ENCODE measurements at regions not wholly inside any gene's neighbourhood (a gene's known extent, or its start where the extent isn't known, plus 50 kb on each side); places are given as distances from the start of the nearest gene placed in this dataset.

DNA sequence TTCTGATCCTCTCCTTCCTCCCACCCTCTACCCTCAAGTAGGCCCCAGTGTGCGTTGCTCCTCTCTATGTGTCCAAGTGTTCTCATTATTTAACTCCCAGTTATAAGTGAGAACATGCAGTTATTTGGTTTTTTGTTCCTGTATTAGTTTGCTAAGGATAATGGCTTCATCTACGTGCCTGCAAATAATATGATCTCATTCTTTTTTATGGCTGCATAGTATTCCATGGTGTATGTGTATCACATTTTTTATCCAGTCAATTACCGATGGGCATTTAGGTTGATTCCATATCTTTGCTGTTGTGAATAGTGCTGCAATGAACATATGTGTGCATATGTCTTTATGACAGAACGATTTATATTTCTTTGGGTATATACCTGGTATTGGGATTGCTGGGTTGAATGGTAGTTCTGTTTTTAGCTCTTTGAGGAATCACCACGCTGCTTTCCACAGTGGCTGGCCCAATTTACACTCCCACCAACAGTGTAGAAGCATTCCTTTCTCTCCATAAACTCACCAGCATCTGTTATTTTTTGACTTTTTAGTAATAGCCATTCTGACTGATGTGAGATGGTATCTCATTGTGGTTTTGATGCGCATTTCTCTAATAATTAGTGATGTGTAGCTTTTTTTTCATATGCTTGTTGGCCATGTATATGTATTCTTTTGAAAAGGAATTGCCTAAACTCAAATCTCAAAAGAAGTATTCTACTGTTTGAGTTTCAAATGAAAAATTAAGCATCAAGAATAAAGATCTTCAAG, 116.9 kb downstream of the ETS2 start:
- no peak for DNase-seq

DNA sequence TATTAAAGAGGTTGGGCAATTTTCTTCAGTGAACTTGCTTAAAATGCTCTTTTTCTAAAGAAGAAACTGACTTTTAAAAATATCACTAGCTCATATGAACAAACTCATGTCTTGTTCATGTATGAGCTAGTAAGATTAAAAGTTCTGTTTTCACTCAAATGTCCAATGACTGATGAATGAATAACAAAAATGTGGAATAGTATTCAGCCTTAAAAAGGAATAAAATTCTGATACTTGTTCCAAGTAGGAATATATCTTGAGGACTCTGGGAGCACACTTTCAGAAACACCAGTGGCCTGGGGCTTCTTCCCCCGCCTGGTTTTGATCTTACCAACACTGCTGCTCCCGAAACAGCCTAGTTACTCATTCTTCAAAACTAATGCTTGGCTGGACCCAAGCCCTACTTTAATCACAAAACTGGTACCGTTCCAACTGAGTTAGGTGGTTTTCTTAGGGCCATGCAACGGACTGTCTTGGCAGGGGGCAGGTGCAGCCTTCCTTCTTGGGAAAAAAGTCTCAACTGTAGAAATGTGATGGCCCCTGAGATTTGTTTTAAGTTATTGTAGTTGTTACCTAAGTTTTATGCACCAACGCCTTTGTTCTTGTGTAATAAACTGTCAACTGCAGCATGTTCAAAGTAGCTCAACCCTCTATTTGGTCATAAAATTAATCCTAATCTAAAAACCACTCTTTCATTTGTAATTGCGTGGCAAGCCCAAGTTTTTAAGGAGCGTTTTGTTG, 116.0 kb downstream of the ETS2 start:
- DNase-seq: no peak

DNA sequence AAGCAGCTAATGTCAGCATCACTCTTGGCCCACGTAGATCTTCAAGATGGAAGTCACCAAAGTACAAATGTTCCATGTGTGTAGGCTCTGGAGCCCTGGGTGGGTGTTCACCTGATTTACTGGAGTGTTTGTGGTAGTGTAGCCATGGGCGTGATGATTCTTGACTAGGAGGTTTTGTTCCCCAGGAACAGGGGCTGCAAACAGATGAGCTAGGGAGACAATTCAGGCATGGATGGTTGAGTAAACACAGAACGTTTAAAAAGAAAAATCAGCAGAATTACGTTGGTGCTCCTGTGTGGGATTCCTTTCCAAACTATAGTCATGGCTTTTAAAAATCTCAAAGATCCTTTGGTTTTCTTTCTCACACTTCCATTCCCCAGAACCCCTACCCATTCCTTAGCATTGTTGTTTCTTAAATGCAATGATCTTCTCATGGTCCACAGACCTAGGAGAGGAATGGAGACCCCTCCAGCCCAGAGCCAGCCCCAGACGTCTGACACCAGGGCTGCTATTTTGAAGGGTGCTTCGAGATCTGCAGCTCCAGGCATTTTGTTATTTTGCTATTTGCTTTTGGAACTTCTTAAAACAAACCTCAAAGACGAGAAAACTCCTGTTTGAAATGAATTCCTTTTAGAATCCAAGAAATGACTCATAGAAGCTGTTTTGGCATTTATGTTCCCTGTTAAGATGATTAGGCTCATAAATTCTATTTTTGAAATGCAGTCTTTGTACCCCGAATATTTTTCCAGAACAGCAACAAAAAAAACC, 115.1 kb downstream of the ETS2 start:
- no peak for DNase-seq

DNA sequence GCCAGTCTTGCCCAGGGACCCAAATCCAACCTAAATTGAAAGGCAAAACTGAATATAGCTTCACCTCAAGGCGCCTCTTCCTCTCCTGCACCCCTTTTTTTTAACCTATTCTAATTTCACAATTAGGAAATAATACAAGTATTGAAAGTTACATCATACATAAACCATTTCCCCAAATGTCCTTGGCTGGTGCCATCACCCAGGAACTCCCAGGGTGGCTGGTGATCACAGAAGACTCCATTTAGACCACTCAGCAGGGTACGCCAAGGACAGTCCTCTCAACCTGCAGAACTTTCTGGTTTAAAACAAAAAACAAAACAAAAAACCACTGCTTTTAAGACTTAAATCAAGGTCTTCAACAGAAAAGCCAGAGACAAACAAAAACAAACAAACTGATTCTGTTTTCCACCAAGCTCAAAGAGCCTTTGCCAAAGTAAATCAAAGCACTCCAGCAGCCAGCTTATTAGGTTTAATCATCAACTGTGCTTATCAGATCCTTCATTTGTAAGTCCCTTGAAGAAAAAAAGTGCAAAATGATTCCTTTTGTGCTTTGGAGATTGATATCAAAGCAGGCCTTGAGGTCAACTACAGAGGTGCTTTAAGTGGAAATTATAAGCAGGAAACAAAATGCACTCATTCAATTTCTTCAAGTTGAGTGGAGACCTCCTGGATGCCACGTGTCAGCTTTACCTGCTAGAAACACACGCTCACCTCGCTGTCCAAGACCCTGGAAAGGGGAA, 113.0 kb downstream of the ETS2 start:
- no peak for DNase-seq

DNA sequence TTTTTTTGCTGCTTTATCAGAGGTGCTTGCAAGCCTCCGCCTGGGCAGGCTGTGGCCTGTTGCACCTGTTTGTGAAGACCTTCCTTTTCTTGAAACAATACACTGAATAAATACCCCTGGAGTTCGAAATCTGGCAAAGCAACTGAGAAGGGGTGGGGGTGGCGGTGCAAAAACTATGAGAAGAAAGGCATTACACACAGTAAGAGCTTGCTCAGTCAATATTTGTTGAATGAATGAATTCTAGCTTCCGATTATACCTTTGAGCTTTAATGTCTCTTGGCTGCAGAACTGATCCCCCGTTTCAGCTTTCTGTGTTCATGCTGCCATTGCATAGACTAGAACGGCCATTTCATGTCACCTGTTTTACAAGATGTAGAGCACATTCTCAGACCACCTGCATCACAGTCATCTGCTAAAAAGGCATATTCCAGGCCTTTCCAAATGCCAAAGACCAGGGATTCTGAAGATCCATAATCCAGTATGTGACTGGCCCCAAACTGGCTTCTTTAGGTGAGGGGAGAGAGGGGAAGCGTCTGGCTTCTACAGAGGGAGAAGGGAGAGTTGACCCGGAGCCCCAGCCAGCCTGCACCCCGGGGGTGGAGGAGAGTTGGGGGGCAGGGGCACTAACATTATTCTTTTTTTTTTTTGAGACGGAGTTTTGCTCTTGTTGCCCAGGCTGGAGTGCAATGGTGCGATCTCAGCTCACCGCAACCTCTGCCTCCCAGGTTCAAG, 111.5 kb downstream of the ETS2 start:
- DNase-seq: no peak

DNA sequence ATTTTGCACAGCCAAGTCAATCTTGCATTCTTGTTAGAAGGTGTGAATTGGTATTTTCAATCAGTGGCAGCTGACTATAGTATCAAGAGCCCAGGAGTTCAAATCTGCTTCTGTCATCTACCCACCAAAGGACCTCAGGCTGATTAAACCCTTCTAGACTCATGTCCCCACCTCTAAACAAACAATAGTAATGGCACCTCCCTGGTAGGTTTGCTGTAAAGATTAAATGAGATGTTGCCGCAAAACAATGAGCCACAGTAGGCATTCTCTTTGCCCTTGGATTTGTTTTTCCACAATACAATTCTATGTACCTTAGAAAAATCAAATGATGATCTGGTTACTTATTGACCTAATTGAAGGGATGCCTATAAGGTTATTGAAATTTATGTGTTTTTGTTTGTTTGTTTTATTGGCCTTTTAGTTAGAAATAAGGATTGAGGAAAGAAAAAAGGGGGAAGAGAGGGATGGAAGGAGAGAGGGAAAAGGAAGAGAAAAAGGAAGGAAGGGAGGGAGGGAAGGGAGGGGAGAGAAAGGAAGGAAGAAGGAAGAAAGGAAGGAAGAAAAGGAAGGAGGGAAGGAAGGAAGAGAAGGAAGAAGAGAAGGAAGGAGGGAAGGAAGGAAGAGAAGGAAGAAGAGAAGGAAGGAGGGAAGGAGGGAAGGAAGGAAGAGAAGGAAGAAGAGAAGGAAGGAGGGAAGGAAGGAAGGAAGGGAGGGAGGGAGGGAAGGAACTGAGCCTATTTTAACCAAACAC, 110.7 kb downstream of the ETS2 start:
- DNase-seq: no peak

DNA sequence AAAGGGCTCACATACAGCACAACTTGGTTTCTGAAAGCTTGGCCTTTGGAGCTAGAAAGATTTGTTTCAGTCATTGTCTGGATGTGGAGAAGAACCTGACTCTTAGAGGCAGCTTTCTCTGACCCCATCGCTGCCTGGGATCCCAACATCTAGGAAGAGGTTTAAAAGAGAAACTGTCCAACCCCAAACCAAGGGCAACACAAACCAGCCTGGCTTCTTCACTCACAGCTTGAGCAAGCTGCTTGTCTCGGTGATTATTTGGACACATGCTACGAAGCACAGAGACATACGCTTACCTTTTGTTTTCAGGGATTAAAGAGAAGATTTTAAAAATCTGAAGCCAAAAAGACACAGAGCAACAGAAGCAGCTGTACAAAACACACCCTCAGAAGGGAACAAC, 109.8 kb downstream of the ETS2 start:
- no peak for DNase-seq

DNA sequence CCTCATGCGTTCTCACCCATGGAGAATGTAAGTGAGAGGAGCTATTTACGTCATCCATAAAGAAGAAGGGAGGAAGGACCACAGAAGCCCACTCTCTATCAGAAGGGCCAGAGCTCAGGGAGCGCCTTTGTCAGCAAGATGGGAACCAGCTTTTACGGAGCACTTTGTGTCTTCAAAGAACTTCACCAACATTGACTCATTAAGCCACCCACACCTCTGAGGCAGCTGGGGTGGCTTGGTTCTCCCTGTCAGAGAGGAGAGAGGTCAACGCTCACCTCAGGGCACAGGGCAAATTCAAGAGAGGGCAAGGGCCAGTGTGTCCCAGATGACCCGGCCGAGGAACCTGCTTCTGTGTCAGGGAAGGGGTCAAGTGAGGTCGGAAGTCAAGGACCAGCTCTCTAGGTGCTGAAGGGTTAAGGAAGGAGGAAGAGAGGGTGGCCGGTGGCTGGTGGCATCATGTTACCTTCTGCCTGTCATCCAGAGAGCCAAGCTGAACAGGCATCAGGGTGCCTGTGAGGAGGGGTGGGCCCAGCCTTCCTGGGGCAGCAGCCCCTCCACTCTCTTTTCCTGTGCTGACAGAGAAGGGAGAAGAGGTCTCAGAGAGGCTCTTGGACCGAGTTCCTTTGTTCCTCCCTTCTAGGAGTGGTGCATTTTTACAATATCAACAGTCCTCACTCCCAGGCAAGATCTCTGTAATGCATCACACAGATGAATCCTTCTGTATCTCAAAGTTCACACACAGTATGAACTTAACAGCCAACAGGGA, 109.0 kb downstream of the ETS2 start:
- DNase-seq: no peak

DNA sequence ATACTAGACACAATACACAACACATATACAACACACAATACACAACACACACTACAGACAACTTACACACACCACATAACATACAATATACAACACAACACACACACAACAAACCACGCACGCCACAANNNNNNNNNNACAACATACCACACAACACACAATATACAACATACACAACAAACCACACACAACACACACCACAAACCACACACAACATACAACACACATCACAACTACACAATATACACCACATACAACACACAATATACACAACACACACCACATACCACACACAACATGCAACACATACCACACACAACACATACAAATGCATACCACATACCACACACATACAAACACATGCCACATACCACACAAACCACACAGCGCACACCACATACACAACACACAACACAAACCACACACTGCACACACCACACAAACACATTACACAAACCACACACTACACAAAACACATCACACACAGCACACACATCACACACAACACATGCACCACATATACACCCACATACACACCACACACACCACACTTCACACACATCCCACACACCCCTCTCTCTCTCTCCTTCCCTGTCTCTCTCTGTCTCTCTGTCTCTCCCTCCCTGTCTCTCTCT, 108.3 kb downstream of the ETS2 start:
- no peak for DNase-seq

DNA sequence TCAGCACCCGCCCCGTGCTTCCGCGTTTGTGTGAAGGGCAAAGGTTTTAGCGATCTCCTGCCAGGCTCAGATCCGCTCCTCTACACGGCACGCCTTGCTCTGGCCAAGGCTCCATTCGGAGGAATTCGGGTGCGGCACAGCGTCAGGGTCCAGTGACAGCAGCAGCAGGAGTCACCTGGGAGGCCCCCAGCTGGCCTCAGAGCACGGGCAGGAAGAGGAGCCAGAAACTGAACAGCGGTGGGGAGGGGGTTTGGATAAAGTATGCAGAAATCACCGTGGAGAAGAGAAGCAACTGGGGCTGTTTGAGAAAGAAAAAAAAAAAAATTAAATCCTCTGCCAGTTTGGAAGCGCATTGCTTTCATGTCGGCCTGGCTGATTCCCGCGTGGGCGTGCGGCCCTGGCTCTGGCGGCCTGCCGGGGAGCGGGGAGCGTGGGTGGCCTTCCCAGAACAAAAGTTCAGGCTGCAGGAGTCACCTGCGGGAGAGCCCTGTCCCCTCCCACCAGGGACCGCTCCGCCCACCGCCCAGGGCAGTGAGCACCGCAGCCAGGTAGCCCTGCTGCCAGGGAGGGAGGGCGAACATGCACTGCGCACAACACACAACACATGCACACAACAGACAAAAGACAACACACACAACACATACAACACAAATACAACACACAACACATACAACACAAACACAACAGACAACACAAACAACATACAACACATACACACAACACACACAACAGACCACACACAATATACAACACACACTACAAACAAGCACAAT, 107.6 kb downstream of the ETS2 start:
- DNase-seq: no peak

DNA sequence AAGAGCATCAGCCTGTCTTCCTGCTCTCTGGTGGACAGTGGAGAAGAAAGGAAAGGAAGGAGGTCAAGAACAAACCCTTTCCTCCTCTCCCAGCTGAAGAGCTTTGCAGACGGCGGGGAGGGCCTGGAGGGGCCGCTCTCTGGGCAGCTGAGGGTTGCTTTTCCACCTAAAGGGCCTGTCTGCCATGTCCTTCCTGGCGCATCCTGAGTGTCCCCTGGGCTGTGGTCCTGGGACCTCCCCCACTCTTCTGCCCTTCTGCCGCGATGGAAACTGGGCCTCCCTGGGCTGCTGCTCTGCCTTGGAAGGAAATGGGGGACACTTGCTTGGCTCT, 107.0 kb downstream of the ETS2 start:
- no peak for DNase-seq

DNA sequence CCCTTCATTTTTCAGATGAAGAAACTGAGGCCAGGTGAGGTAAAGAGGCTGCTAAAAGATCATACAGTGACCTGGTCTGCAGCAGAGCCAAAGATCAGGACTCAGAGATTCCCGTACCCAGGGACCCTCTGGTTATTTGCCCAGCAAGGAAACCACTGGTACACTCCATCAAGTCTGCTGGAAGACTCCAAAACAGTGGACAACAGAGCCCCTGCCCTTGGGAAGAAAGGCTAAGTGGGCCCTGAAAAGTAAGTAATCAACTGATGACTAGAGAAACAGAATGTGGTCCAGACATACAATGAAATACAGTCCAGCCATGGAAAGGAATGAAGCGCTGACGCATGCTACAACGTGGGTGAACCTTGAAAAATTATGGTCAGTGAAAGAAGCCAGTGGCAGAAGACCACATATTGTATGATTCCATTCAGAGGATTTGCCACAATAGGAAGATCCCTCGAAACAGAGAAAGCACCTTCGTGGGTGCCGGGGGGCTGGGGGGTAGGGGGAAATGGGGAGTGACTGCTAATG, 106.4 kb downstream of the ETS2 start:
- DNase-seq: no peak

DNA sequence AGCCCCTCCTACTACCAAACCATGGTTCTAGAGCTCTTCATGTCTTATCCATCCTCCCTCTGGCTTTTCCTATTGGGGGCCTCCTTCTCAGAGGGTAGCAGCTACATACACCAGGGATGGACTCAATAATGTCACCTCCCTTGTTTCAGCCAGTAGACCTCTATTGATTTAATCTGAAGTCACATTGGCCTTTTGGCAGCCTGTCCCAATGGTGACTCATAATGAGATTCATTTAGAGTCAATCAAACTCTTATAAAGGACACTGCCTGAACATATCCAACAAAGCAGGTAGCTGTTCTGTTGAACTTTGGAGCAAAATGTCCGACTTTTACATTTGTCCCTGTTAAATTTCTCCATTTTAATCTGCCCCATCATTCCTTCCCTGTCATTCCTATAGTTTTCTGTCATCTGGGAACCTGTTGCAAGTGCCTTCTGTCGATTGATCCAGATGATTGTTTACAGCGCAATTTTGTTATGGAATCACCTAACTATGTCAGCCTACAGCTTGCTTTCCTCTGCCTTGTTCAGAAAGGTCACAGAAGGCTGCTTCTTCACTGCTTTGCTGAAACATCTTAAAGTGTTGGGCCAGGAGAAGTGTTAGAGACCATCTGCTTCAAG, 105.9 kb downstream of the ETS2 start:
- DNase-seq: no peak

DNA sequence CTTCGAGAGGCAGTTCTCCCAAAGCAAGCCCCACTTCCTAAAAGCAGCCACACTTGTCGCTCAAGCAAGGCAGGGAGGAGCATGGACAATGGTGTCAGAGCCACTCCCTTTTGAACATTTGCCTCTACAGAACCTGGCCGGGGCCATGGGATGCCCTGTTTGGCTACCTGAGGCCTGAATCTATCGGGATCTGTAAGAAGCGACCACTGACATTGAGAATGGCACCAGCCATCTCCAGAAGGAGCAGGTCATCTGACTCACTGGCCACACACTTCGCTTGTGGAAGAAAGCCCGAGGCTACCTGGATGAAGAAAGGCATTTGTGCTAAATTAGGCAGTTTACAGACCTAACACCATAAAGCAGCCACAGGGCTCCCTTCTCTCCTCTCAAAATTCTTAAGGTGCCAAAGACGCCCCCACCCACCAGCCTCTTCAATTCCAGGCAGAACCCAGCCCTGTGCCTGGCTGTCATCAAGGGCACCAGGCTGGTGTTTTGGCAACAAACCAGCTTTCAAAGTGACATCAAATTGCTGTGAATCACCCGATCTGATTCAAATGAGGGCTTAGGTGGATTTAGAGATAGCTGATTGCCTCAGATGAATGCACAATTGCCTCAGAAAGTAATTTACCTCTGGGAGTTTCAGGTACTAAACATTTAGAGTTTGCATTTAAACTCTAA, 104.8 kb downstream of the ETS2 start:
- DNase-seq: no peak

DNA sequence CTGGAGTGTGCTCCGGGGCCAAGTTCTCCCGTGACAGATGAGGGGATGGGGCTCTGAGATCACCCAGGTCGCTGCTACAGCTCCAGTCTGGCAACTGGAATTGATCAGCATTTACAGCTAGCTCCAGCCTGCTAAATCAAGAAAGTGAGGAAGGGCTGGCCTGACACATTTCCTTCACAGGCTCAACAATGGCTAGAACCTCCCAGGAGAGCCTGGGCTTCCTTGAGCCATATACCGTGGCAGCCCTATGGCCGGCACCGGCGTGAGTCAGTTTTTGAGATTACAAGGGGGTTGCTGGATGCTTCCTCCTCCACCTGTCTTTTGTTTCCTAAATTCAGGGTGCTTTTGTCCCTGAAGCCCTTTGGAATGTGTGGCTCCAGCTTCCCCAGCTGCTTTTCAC, 104.2 kb downstream of the ETS2 start:
- no peak for DNase-seq

DNA sequence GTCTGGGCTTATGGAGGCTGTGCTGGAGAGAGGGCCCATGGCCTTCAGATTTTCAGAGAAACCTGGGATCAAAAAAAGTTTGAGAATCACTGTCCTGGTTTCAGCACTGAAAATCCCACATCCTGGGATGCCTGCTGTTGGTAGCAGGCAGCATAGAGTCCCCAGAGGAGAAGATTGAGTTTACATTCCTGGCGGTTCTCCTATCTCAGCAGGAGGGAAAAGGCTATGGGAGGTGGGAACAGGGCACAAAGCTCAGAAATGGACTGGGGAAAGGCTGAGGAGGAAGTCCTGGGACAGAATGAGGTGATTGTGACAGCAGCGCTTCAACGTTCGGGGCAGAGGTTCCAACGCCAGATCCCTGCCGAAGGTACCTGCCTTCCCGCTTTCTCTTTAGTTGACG, 103.4 kb downstream of the ETS2 start:
- DNase-seq: no peak

DNA sequence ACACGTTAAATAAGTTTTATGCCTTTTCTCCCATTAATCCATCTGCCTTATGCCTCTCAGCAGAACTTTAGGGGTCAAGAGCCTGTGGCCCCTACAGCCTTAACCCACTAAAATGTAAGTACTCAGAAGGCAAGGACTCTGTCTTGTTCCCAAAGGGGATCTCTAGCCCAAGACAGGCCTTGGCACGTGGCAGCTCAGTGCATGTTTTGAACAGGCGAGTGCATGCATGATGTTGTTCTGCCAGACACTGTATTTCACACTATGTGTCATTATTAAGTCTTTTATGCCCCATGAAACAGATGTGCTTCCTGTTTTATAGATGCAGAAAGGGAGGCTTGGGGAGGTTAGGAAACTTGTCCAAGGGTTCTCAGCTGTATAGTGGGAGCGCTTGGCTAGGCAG, 102.8 kb downstream of the ETS2 start:
- DNase-seq: no peak

DNA sequence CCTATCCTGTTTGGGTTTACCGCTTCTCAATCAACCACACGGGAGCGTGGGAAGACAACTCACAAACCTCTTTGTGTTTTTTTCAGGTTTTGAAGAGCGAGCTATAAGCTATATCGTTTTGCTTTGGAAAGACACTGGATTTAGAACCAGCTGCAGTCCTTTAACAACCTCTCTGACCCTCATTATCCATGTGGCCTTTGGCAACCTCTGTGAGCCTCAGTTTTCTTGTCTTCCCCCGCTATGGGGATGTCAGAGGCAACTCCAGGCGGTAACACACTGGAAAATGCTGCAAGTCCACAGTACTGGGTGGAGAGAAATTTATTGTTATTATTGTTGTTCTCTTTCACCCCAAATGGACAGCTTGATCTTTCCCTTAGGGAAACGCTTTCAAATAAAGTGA, 100.0 kb downstream of the ETS2 start:
- DNase-seq: no peak
